GM10248 (cell line): ENCODE measurements at regions not wholly inside any gene's neighbourhood (a gene's known extent, or its start where the extent isn't known, plus 50 kb on each side); places are given as distances from the start of the nearest gene placed in this dataset.

Source experiments
- CTCF ChIA-PET: fragments of 300-600 bp; sonication (Branson Sonifier 250); formaldehyde crosslinking; extraction: SDS; loops from one replicate; lab custom pipeline; 2021; ENCODE audit warnings: antibody characterized with exemption; lab: Yijun Ruan, JAX
- POLR2A ChIA-PET: fragments of 350-650 bp; sonication (Branson Sonifier 250); formaldehyde crosslinking; extraction: SDS; loops from one replicate; lab custom pipeline; 2020; ENCODE audit warnings: antibody characterized with exemption; lab: Yijun Ruan, JAX
- DNase-seq: peaks from one replicate; pipeline ENCODE4 v3.0.0; 2012; ENCODE audit errors: extremely low spot score
- TF ChIP-seq, protein P1 (sequence below): IDR thresholded peaks from 2 replicates; pipeline ENCODE4 v1.5.1; 2012; ENCODE audit warnings: mild to moderate bottlenecking, low read depth; ENCODE audit errors: extremely low read depth, missing control alignments, control extremely low read depth

DNA sequence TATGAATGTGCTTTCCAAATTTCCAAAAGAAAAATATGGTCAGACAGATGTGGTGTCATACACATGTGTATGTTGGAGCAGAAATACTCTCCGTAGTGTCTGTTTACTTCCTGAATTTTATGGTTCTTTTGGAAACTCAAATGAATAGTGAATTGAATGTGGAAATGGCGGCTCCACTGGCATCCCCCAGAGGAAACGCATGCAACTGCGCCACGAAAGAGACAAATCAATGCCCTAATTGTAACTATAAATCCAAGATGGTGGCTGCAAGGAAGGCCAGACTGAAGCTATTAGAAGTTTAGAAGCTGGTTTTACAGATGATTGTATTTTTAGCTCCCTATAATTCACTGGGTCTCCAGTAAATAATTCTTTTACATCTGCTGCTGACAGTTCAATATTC lies 246.7 kb downstream of the FGFR2 start:
- ChIA-PET POLR2A (no interaction called here), CTCF (no interaction called here)
- TF ChIP-seq, protein P1, sequence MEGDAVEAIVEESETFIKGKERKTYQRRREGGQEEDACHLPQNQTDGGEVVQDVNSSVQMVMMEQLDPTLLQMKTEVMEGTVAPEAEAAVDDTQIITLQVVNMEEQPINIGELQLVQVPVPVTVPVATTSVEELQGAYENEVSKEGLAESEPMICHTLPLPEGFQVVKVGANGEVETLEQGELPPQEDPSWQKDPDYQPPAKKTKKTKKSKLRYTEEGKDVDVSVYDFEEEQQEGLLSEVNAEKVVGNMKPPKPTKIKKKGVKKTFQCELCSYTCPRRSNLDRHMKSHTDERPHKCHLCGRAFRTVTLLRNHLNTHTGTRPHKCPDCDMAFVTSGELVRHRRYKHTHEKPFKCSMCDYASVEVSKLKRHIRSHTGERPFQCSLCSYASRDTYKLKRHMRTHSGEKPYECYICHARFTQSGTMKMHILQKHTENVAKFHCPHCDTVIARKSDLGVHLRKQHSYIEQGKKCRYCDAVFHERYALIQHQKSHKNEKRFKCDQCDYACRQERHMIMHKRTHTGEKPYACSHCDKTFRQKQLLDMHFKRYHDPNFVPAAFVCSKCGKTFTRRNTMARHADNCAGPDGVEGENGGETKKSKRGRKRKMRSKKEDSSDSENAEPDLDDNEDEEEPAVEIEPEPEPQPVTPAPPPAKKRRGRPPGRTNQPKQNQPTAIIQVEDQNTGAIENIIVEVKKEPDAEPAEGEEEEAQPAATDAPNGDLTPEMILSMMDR, result no peak
- no peak for DNase-seq

DNA sequence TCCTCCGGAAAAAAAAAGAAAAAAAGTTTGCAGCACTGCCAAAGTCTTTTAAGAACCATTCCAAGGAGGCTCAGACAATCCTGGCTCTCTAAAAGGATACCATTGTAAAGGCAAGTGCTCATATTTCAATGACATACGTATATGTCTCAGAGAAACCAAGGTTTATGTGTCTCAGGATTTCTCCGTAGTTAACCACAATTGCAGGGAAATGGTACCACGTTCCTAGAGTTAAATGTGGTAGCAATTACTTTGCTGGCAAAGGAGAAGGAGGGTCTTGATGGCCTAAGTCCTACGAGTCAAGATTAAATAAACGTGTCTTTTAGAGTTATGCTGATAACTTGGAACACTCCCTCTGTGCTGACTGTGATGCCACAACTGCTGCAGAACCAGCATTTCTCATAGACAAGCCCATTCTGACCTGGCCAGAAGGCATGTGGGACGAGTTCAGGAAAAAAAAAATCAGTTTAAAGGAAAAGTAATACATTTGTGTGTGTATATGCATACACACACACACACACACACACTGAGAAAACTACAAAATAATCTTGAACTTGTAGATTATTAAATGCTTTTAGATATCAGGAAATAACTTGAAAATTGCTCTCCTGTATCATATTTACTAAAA lies 245.9 kb downstream of the FGFR2 start:
- DNase-seq, result no peak
- ChIA-PET CTCF (no interaction called here), POLR2A (no interaction called here)
- TF ChIP-seq, protein P1, result no peak

DNA sequence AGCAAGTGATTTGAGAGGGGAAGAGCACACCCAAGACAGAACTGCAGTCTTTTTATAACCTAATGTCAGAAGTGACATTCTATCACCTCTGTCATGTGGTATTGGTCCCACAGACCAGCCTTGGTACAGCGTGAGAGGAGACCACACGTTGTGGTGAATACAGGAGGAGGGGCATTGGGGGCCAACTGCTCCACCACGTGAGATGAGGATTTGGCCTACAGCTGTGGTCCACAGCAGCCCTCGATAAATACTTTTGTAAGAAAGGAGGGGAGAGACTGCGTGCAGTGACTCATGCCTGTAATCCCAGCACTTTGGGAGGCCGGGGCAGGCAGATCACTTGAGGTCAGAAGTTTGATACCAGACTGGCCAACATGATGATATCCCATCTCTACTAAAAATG lies 243.1 kb downstream of the FGFR2 start:
- TF ChIP-seq, protein P1, result no peak
- no peak for DNase-seq
- POLR2A ChIA-PET, result no interaction called here
- CTCF ChIA-PET, result interaction anchor here (1.0 kb wide), 1 partner anchor 17 kb away, joined by 3 read pairs; no protein-coding TSS in a partner anchor

DNA sequence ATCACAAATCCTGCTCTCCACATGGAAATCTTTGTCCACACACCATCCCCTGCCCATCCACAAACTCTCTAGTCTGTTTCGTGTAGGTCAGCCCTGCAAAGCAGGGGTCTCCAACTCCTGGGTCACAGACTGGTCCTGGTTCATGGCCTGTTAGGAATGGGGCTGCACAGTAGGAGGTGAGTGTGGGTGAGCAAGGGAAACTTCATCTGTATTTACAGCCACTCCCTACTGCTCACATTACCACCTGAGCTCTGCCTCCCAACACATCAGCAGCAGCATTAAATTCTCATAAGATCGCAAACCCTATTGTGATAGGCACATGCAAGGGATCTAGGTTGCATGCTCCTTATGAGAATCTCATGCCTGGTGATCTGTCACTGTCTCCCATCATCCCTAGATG lies 242.1 kb downstream of the FGFR2 start:
- ChIA-PET CTCF (interaction anchor here (1.0 to 1.4 kb wide), 2 partner anchors 18 to 37 kb away, joined by 3 read pairs; no protein-coding TSS in a partner anchor), POLR2A (no interaction called here)
- DNase-seq, result no peak
- TF ChIP-seq, protein P1, result no peak

DNA sequence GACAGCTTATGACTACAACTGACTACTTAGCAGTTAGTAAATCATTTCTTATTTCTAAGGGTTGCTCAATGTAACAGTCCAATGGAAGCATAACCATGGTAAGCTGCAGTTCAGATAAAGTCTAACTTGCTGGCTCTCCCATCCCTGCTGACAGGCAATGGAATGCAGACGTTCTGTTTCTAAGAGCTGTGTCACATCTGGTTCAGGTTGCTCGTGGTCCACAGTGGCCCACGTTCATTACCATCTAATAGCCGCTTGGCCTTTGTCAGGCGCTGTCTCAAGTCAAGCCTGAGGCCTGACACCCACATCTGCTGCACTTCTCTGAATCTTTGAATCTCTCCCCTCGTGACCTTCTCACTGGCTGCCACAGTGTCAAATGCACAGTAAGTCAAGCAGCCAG lies 240.8 kb downstream of the FGFR2 start:
- DNase-seq, result no peak
- TF ChIP-seq, protein P1, result no peak
- ChIA-PET POLR2A (no interaction called here), CTCF (interaction anchor here (1.4 kb wide), 1 partner anchor 38 kb away, joined by 3 read pairs; no protein-coding TSS in a partner anchor)

DNA sequence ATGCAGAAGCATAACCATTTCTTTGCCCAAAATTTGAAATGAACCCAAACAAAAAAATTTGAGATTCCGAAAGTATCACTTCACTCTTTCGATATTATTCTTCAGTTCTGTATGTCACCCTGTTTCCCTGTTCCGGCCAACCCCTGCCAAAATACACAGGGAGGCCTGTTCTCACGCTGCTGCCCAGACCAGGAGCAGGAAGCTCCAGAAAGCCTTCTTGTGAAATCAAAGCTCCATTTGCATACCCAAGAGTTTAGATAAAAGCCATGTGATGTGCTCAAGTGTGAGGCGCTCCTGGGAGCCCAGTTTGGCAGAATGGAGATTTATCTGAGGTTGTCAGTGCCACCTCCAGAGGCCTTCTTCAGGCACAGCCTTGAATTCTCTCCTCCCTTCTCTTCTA lies 236.2 kb downstream of the FGFR2 start:
- TF ChIP-seq, protein P1, result no peak
- no peak for DNase-seq
- ChIA-PET CTCF (no interaction called here), POLR2A (no interaction called here)
